T-cell (primary cell): ENCODE measurements at regions not wholly inside any gene's neighbourhood (a gene's known extent, or its start where the extent isn't known, plus 50 kb on each side); places are given as distances from the start of the nearest gene placed in this dataset.

Experiments
- ATAC-seq, 4 experiments: fragments of 200-7000 bp in 3 of 4; fragments of 150-1000 bp in 1 of 4; cut with Tn5 transposase; replicated peaks in 1 of 4; 1 replicate in 3 of 4; 2 replicates in 1 of 4; pipeline ENCODE4 v1.10.0; 2021; ENCODE audit warnings: moderate library complexity in 3 of 4, mild to moderate bottlenecking in 2 of 4, moderate number of reproducible peaks in 1 of 4
- CTCF ChIA-PET, 2 donors: fragments of 300-600 bp; sonication (Branson Sonifier 250); formaldehyde crosslinking; loops; one replicate each; lab custom pipeline; 2022; ENCODE audit warnings: antibody characterized with exemption in 2 of 2; lab: Charles Lee
- POLR2A ChIA-PET, 2 donors: fragments of 300-600 bp; sonication (Branson Sonifier 250); formaldehyde crosslinking; loops; one replicate each; lab custom pipeline; 2022; ENCODE audit warnings: antibody characterized with exemption in 2 of 2; lab: Charles Lee
- DNase-seq, 35 experiments: peaks; one replicate each; pipeline versions ENCODE4 v3.0.0 to v3.0.0-alpha.2; 2013 to 2023
- H3K27ac ChIP-seq: one replicate; pipeline ENCODE4 v1.5.1; 2013; ENCODE audit warnings: low read length
- H3K27me3 ChIP-seq, 2 experiments: replicated peaks in 1 of 2; 1 replicate in 1 of 2; 2 replicates in 1 of 2; pipeline versions ENCODE4 v1.6.1 to v1.7.0; 2013; ENCODE audit warnings: low read length in 1 of 2, mixed read lengths in 1 of 2; ENCODE audit not compliant: control insufficient read depth in 2 of 2, insufficient read depth in 2 of 2; ENCODE audit errors: extremely low read depth in 1 of 2
- H3K36me3 ChIP-seq, 2 donors: 1 replicate in 1 of 2; 2 replicates in 1 of 2; pipeline versions ENCODE4 v1.6.1 to v1.7.0; 2013; ENCODE audit warnings: low read length in 1 of 2; ENCODE audit not compliant: control insufficient read depth in 2 of 2, insufficient read depth in 1 of 2; ENCODE audit errors: extremely low read depth in 1 of 2
- H3K4me1 ChIP-seq, 2 experiments: 1 replicate in 1 of 2; 2 replicates in 1 of 2; pipeline versions ENCODE4 v1.6.1 to v1.7.0; 2013; ENCODE audit warnings: low read length in 2 of 2, mixed read lengths in 1 of 2; ENCODE audit not compliant: insufficient read depth in 2 of 2, control insufficient read depth in 1 of 2; ENCODE audit errors: extremely low read depth in 1 of 2
- H3K4me3 ChIP-seq, 2 donors: 1 replicate in 1 of 2; 2 replicates in 1 of 2; pipeline versions ENCODE4 v1.5.1 to v1.7.0; 2013; ENCODE audit warnings: mild to moderate bottlenecking in 2 of 2, low read length in 1 of 2, moderate library complexity in 1 of 2; ENCODE audit not compliant: control insufficient read depth in 1 of 2; ENCODE audit errors: extremely low read depth in 1 of 2
- H3K9me3 ChIP-seq: 2 replicates; pipeline ENCODE4 v1.7.0; 2013
- H3K27ac Mint-ChIP-seq, 2 donors: one replicate each; pipeline ENCODE4 v1.8.0; 2020 to 2021; ENCODE audit warnings: mild to moderate bottlenecking in 2 of 2, mixed read lengths in 2 of 2
- H3K27me3 Mint-ChIP-seq, 2 donors: one replicate each; pipeline ENCODE4 v1.8.0; 2021 to 2022; ENCODE audit warnings: mixed read lengths in 2 of 2
- H3K36me3 Mint-ChIP-seq: one replicate; pipeline ENCODE4 v1.8.0; 2021; ENCODE audit warnings: mixed read lengths
- H3K4me1 Mint-ChIP-seq, 3 donors: one replicate each; pipeline ENCODE4 v1.8.0; 2020 to 2022; ENCODE audit warnings: mixed read lengths in 3 of 3, mild to moderate bottlenecking in 1 of 3
- H3K4me3 Mint-ChIP-seq, 3 donors: one replicate each; pipeline ENCODE4 v1.8.0; 2020 to 2022; ENCODE audit warnings: mild to moderate bottlenecking in 3 of 3, mixed read lengths in 3 of 3, moderate library complexity in 3 of 3
- H3K9me3 Mint-ChIP-seq, 3 donors: one replicate each; pipeline ENCODE4 v1.8.0; 2020 to 2022; ENCODE audit warnings: mixed read lengths in 3 of 3
- WGBS: methylation state at CpG from one replicate; pipeline ENCODE4 v1.1.5; 2013; ENCODE audit warnings: missing lambda C conversion rate; ENCODE audit not compliant: insufficient coverage; 5-methylcytosine and 5-hydroxymethylcytosine counted together

DNA sequence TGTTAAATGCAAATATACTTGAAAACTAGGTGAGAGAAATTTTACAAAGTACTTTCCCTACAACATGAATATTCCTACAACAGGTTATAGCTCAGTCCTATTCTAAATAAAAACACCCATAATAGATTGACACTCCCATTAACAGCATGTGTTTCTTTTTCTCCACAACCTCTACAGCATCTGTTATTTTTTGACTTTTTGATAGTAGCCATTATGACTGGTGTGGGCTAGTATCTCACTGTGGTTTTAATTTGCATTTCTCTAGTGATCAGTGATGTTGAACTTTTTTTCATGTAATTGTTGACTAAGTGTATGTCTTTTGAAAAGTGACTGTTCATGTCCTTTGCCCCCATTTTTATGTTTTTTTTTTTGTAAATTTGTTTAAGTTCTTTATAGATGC, 1506.1 kb upstream of the CDH9 start:
- ATAC-seq (no peak), DNase-seq (no peak)
- H3K36me3 ChIP-seq = no peaks in the 10 kb centered on the region
- H3K27me3 ChIP-seq = no peaks in the 10 kb centered on the region
- no peak overlapping the region for H3K4me3 ChIP-seq
- Mint-ChIP-seq H3K9me3 (peaks cover 4 to 22% (median 12%) of the 10 kb centered on the region in 3 donors), H3K27me3 (no peaks in the 10 kb centered on the region), H3K27ac (no peak overlapping the region), H3K4me3 (no peak overlapping the region), H3K36me3 (no peaks in the 10 kb centered on the region), H3K4me1 (no peaks in the 10 kb centered on the region)
- H3K4me1 ChIP-seq = no peaks in the 10 kb centered on the region
- POLR2A ChIA-PET = no interaction called here
- no peaks in the 10 kb centered on the region for H3K9me3 ChIP-seq
- no peak overlapping the region for H3K27ac ChIP-seq
- CTCF ChIA-PET = no interaction called here

DNA sequence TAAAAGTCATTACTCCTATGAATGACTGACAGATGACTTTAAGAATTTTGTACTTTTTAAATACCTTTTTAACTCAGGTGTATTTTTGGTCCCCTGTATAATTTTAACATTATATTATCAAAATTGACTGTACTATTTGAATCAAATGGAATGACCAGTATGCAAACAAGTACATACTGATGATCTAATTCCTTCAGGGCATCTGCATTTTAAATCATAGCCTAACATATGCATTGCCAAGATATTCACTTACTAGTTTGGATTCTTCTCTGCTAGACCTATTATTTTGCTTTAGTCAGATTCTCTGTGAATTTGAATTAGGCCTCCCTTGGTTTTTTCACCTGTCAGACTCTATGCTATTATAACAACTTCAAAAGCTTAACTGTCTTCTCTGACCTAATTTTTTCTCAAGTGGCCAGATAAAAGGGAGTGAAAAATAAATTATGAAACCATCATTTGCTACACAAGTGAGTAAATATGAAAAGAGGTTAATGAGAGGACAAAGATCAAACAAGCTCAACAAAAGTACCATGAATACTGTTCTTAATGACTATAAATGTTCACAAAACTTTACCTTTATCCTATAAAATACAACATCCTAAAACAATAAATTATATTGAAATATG, 1505.2 kb upstream of the CDH9 start:
- H3K27me3 ChIP-seq = no peaks in the 10 kb centered on the region
- no peak for ATAC-seq
- no peak overlapping the region for H3K4me3 ChIP-seq
- Mint-ChIP-seq H3K9me3 (peaks cover 4 to 20% (median 13%) of the 10 kb centered on the region in 3 donors), H3K36me3 (no peaks in the 10 kb centered on the region), H3K4me1 (no peaks in the 10 kb centered on the region), H3K27ac (no peak overlapping the region), H3K27me3 (no peaks in the 10 kb centered on the region), H3K4me3 (no peak overlapping the region)
- H3K4me1 ChIP-seq = no peaks in the 10 kb centered on the region
- DNase-seq = no peak
- peaks cover 3% of the 10 kb centered on the region for H3K9me3 ChIP-seq
- H3K27ac ChIP-seq = no peak overlapping the region
- POLR2A ChIA-PET = no interaction called here
- no peaks in the 10 kb centered on the region for H3K36me3 ChIP-seq
- CTCF ChIA-PET = no interaction called here

- H3K4me1 Mint-ChIP-seq = no peaks in the 10 kb centered on the region
- peaks cover 4 to 24% (median 13%) of the 10 kb centered on the region in 3 donors for H3K9me3 Mint-ChIP-seq
- Histone ChIP-seq H3K36me3 (no peaks in the 10 kb centered on the region), H3K27me3 (no peaks in the 10 kb centered on the region), H3K9me3 (peaks cover 3% of the 10 kb centered on the region), H3K27ac (no peak overlapping the region), H3K4me1 (no peaks in the 10 kb centered on the region), H3K4me3 (no peak overlapping the region)
- no peak overlapping the region for H3K27ac Mint-ChIP-seq
- ChIA-PET CTCF (no interaction called here), POLR2A (no interaction called here)
- no CpG with 5 or more reads among the region's 3 CpGs for WGBS
- no peaks in the 10 kb centered on the region for H3K36me3 Mint-ChIP-seq
- no peak for DNase-seq
- H3K27me3 Mint-ChIP-seq = no peaks in the 10 kb centered on the region
- ATAC-seq = no peak
- no peak overlapping the region for H3K4me3 Mint-ChIP-seq
Measured at GRCh38 chr5:28542987-28543386, 1504.6 kb upstream of the CDH9 start.

DNA sequence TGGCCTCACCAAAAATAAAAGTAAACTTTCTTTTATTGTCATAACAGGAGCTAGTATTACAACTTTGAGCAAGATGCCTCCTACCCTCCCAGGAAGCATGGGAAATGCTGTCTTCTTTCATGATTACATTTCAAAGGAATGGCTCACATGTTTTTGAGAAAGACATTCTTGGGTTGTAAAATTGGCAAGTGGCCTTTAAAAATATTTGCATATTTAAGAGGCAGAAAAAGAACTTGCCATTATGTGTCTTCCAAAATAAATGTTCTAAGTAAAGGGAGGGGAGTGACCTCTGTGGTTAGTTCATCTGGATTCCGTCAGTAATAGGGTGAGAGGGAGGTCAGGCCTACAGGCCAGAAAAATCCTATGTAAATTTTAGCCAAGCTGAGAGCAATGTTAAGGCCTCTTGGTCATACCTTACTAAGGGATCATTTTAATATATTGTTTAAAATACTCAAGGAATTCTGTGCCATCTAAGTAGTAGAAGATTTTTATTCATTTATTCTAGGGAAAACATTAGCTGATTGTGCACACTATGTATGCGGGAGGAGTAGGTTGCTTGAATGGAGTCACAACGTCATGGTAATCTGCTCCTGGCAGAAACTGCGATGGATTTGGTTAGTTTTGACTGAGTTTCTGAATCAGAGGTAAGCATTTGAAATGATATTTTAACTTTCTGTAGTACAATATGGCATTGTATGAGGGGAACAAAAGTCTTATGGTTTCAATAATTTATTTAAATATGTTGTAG, 1485.7 kb upstream of the CDH9 start:
- Mint-ChIP-seq H3K27ac (no peak overlapping the region), H3K4me3 (no peak overlapping the region)
- WGBS = 79% methylated on average over 3 of the region's 4 CpGs

GRCh38 chr5:28523416-28523815, 1485.0 kb upstream of the CDH9 start:
- H3K36me3 Mint-ChIP-seq = no peaks in the 10 kb centered on the region
- no peak overlapping the region for H3K4me3 Mint-ChIP-seq
- ChIA-PET CTCF (no interaction called here), POLR2A (no interaction called here)
- Histone ChIP-seq H3K4me1 (no peaks in the 10 kb centered on the region), H3K4me3 (no peak overlapping the region), H3K9me3 (no peaks in the 10 kb centered on the region), H3K27ac (no peak overlapping the region), H3K36me3 (no peaks in the 10 kb centered on the region), H3K27me3 (no peaks in the 10 kb centered on the region)
- H3K4me1 Mint-ChIP-seq = no peaks in the 10 kb centered on the region
- no peaks in the 10 kb centered on the region for H3K27me3 Mint-ChIP-seq
- peaks cover 20 to 30% (median 21%) of the 10 kb centered on the region in 3 donors for H3K9me3 Mint-ChIP-seq
- ATAC-seq (no peak), DNase-seq (no peak)
- WGBS = no CpG with 5 or more reads among the region's 1 CpG
- no peak overlapping the region for H3K27ac Mint-ChIP-seq

More for the DNA sequence above, 1485.7 kb upstream of the CDH9 start:
- Histone ChIP-seq H3K27me3 (no peaks in the 10 kb centered on the region), H3K4me1 (no peaks in the 10 kb centered on the region), H3K4me3 (no peak overlapping the region), H3K27ac (no peak overlapping the region), H3K36me3 (no peaks in the 10 kb centered on the region), H3K9me3 (no peaks in the 10 kb centered on the region)
- ChIA-PET CTCF (no interaction called here), POLR2A (interaction anchor here (0.6 to 0.7 kb wide), 2 partner anchors 25 to 840 kb away, joined by 3 to 4 read pairs; no protein-coding TSS in a partner anchor)
- peaks cover 21 to 30% (median 23%) of the 10 kb centered on the region in 3 donors for H3K9me3 Mint-ChIP-seq
- no peak for DNase-seq
- H3K27me3 Mint-ChIP-seq = no peaks in the 10 kb centered on the region
- H3K4me1 Mint-ChIP-seq = no peaks in the 10 kb centered on the region
- ATAC-seq = no peak
- no peaks in the 10 kb centered on the region for H3K36me3 Mint-ChIP-seq

- H3K4me3 Mint-ChIP-seq = no peak overlapping the region
- Histone ChIP-seq H3K9me3 (no peaks in the 10 kb centered on the region), H3K4me1 (no peaks in the 10 kb centered on the region), H3K27me3 (no peaks in the 10 kb centered on the region), H3K36me3 (no peaks in the 10 kb centered on the region), H3K4me3 (no peak overlapping the region), H3K27ac (no peak overlapping the region)
- no peaks in the 10 kb centered on the region for H3K4me1 Mint-ChIP-seq
- ATAC-seq (no peak), DNase-seq (no peak)
- no peaks in the 10 kb centered on the region for H3K27me3 Mint-ChIP-seq
- H3K36me3 Mint-ChIP-seq = no peaks in the 10 kb centered on the region
- 67% methylated on average over 1 of the region's 2 CpGs for WGBS
- H3K9me3 Mint-ChIP-seq = peaks cover 18 to 29% (median 23%) of the 10 kb centered on the region in 3 donors
- POLR2A ChIA-PET = no interaction called here
- no peak overlapping the region for H3K27ac Mint-ChIP-seq
- CTCF ChIA-PET = no interaction called here
Measured at GRCh38 chr5:28517691-28518090, 1479.3 kb upstream of the CDH9 start.
